Smooth muscle cell (in vitro differentiated cells): ENCODE measurements at regions not wholly inside any gene's neighbourhood (a gene's known extent, or its start where the extent isn't known, plus 50 kb on each side); places are given as distances from the start of the nearest gene placed in this dataset.

ENCODE experiments used
- DNase-seq: peaks from one replicate; lab custom pipeline; 2025; ENCODE audit not compliant: unreplicated experiment; lab: John Stamatoyannopoulos, UW
- H2AFZ ChIP-seq: fragments of 200-600 bp; sonication (generic); 2 replicates; pipeline ENCODE4 v1.6.0; 2016; ENCODE audit warnings: antibody characterized with exemption, low read depth, mild to moderate bottlenecking
- H3F3A ChIP-seq: fragments of 200-600 bp; sonication (generic); 2 replicates; pipeline ENCODE4 v1.6.0; 2017; ENCODE audit warnings: antibody characterized with exemption, low read depth
- H3K27ac ChIP-seq: fragments of 200-600 bp; sonication (generic); 2 replicates; pipeline ENCODE4 v1.5.1; 2016; ENCODE audit warnings: low read depth, mild to moderate bottlenecking
- H3K27me3 ChIP-seq: fragments of 200-600 bp; sonication (generic); 2 replicates; pipeline ENCODE4 v1.6.1; 2016; ENCODE audit warnings: low read depth, mild to moderate bottlenecking
- H3K36me3 ChIP-seq: fragments of 200-600 bp; sonication (generic); 2 replicates; pipeline ENCODE4 v1.5.1; 2016; ENCODE audit warnings: low read depth
- H3K4me1 ChIP-seq: fragments of 200-600 bp; sonication (generic); 2 replicates; pipeline ENCODE4 v1.5.1; 2016; ENCODE audit warnings: low read depth
- H3K4me2 ChIP-seq: fragments of 200-600 bp; sonication (generic); 2 replicates; pipeline ENCODE4 v1.6.0; 2016; ENCODE audit warnings: mild to moderate bottlenecking
- H3K4me3 ChIP-seq: fragments of 200-600 bp; sonication (generic); 2 replicates; pipeline ENCODE4 v1.5.1; 2016; ENCODE audit warnings: mild to moderate bottlenecking
- H3K79me2 ChIP-seq: fragments of 200-600 bp; sonication (generic); 2 replicates; pipeline ENCODE4 v1.6.0; 2016; ENCODE audit warnings: low read depth, mild to moderate bottlenecking
- H3K9ac ChIP-seq: fragments of 200-600 bp; sonication (generic); 2 replicates; pipeline ENCODE4 v1.6.0; 2016; ENCODE audit warnings: low read depth
- H3K9me3 ChIP-seq: fragments of 200-600 bp; sonication (generic); replicated peaks from 2 replicates; pipeline ENCODE4 v1.5.1; 2016; ENCODE audit warnings: low read depth
- H4K20me1 ChIP-seq: fragments of 200-600 bp; sonication (generic); 2 replicates; pipeline ENCODE4 v1.6.0; 2016; ENCODE audit warnings: low read depth
- WGBS: methylation state at CpG from one replicate; pipeline ENCODE4 v1.1.7; 2016; ENCODE audit warnings: low lambda C conversion rate; 5-methylcytosine and 5-hydroxymethylcytosine counted together
- TF ChIP-seq, protein P1 (sequence below): fragments of 200-600 bp; sonication (generic); IDR thresholded peaks from 2 replicates; pipeline ENCODE4 v1.5.1; 2017; ENCODE audit warnings: borderline replicate concordance, mild to moderate bottlenecking, antibody characterized with exemption; ENCODE audit not compliant: insufficient read depth, poor library complexity, severe bottlenecking

DNA sequence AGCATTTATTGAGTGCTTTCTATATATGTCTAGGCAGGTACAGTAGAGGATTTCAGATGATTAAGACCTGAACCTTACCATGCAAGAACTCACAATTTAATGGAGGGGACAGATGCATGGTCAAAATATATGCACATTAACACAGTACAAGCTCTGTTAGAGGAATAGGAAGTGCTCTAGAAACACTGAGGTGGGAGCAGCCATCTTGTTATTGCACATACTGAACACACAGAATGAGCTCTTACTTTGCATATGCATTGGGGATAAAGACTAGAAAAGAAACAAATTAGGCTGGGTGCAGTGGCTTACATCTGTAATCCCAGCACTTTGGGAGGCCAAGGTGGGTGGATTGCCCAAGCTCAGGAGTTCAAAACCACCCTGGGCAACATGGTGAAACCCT is 438.3 kb downstream of the UTRN start:
- no peak overlapping the region for H3K4me2 ChIP-seq
- no peaks in the 10 kb centered on the region for H3K9me3 ChIP-seq
- H3K4me1 ChIP-seq, result peaks cover 12% of the 10 kb centered on the region
- H4K20me1 ChIP-seq, result no peaks in the 10 kb centered on the region
- H3K4me3 ChIP-seq, result no peak overlapping the region
- DNase-seq, result no peak
- H3F3A ChIP-seq, result no peaks in the 10 kb centered on the region
- no peaks in the 10 kb centered on the region for H3K27me3 ChIP-seq
- no peaks in the 10 kb centered on the region for H3K36me3 ChIP-seq
- H3K27ac ChIP-seq, result no peak overlapping the region
- H3K9ac ChIP-seq, result no peak overlapping the region
- H3K79me2 ChIP-seq, result no peaks in the 10 kb centered on the region
- TF ChIP-seq, protein P1, sequence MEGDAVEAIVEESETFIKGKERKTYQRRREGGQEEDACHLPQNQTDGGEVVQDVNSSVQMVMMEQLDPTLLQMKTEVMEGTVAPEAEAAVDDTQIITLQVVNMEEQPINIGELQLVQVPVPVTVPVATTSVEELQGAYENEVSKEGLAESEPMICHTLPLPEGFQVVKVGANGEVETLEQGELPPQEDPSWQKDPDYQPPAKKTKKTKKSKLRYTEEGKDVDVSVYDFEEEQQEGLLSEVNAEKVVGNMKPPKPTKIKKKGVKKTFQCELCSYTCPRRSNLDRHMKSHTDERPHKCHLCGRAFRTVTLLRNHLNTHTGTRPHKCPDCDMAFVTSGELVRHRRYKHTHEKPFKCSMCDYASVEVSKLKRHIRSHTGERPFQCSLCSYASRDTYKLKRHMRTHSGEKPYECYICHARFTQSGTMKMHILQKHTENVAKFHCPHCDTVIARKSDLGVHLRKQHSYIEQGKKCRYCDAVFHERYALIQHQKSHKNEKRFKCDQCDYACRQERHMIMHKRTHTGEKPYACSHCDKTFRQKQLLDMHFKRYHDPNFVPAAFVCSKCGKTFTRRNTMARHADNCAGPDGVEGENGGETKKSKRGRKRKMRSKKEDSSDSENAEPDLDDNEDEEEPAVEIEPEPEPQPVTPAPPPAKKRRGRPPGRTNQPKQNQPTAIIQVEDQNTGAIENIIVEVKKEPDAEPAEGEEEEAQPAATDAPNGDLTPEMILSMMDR, result no peak
- H2AFZ ChIP-seq, result no peak overlapping the region

DNA sequence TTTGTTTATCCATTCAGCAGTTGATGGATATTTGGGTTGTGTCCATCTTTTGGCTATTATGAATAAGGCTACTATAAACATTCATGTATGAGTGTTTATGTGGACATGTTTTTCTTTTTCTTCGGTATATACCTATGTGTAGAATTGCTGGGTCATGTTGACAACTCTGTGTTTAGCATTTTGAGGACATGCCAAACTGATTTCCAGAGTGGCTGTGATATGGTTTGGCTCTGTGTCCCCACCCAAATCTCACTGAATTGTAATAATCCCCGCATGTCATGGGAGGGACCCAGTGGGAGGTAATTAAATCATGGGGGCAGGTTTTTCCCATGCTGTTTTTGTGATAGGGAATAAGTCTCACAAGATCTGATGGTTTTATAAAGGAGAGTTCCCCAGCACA is 439.7 kb downstream of the UTRN start:
- Histone ChIP-seq H4K20me1 (no peaks in the 10 kb centered on the region), H2AFZ (no peak overlapping the region), H3K27ac (no peak overlapping the region), H3K9ac (no peak overlapping the region), H3F3A (no peaks in the 10 kb centered on the region), H3K36me3 (no peaks in the 10 kb centered on the region), H3K4me1 (peaks cover 12% of the 10 kb centered on the region), H3K9me3 (no peaks in the 10 kb centered on the region), H3K4me2 (no peak overlapping the region), H3K27me3 (no peaks in the 10 kb centered on the region), H3K4me3 (no peak overlapping the region), H3K79me2 (no peaks in the 10 kb centered on the region)
- no peak for DNase-seq
- WGBS, result 100% methylated on average over 2 of the region's 2 CpGs
- TF ChIP-seq, protein P1, result no peak

DNA sequence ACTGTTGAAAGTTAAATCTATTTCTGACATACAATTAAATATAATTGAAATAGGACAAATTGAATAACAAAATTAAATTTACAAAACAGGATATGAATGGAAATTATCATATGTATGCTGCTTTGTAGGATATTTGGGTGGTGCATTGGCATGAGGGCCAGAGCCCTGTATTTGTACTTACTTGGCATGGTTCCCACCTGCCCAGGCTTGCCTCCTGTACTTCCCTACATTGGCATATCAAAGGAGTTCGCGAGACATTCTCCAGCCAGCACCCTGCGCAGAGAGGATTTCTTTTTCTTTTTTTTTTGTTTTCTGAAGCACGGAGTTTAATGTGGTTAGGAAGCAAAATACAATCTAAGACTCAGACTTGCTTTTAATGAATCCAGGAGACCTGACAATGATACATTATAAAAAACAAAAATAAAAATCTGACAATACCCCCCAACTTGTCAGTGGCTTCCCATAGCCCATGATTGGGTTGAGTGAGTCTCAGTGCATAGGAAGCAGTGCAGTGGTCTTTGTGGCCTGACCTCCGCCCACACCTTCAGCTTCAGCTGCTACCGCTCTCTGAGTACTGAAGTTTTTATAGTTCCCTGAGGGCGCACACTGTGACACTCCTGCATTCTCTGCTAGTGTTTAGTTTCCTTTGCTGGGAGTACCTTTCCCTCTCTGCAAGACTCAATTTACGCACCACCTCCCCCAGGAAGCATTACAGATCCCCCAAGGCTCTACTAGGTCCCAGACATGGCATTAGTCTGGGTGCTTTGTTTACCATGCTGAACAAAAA is 440.8 kb downstream of the UTRN start:
- H3K36me3 ChIP-seq, result no peaks in the 10 kb centered on the region
- H3K4me2 ChIP-seq, result peak overlapping the region; percentile 53
- H2AFZ ChIP-seq, result no peak overlapping the region
- H3K27me3 ChIP-seq, result no peaks in the 10 kb centered on the region
- H3K9ac ChIP-seq, result no peak overlapping the region
- H3K79me2 ChIP-seq, result no peaks in the 10 kb centered on the region
- peaks cover 12% of the 10 kb centered on the region for H3K4me1 ChIP-seq
- no peak overlapping the region for H3K4me3 ChIP-seq
- no peak overlapping the region for H3K27ac ChIP-seq
- DNase-seq, result no peak
- H4K20me1 ChIP-seq, result no peaks in the 10 kb centered on the region
- H3K9me3 ChIP-seq, result no peaks in the 10 kb centered on the region
- WGBS, result 51% methylated on average over 8 of the region's 8 CpGs
- H3F3A ChIP-seq, result no peaks in the 10 kb centered on the region
- TF ChIP-seq, protein P1, result no peak

DNA sequence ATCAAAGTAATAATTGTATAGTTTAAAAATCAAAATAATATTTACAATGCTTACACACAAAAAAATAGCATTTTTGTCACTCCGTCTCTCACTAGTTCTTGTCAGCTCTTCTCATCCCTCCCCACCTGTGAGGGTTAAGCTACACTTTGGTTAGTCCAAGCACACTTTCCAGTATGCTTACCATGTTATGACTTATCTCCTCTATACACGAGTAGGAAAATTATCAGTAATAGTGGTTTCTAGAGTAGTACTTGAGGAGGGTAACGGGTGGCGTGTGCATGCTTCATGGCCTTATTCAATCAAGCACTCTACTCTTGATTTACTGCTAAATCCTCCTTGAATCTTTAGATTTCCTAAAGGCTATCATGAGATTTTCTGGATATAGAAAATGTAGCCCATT is 443.7 kb downstream of the UTRN start:
- no peak for DNase-seq
- H3K36me3 ChIP-seq, result no peaks in the 10 kb centered on the region
- no peaks in the 10 kb centered on the region for H4K20me1 ChIP-seq
- no peaks in the 10 kb centered on the region for H3K9me3 ChIP-seq
- no peak overlapping the region for H3K27ac ChIP-seq
- no peaks in the 10 kb centered on the region for H3K27me3 ChIP-seq
- no peak overlapping the region for H2AFZ ChIP-seq
- H3K79me2 ChIP-seq, result no peaks in the 10 kb centered on the region
- peaks cover 12% of the 10 kb centered on the region for H3K4me1 ChIP-seq
- WGBS, result 84% methylated on average over 4 of the region's 4 CpGs
- no peak overlapping the region for H3K4me2 ChIP-seq
- TF ChIP-seq, protein P1, result no peak
- H3F3A ChIP-seq, result no peaks in the 10 kb centered on the region
- H3K9ac ChIP-seq, result no peak overlapping the region
- H3K4me3 ChIP-seq, result no peak overlapping the region
